GM12874 (cell line): ENCODE measurements at regions not wholly inside any gene's neighbourhood (a gene's known extent, or its start where the extent isn't known, plus 50 kb on each side); places are given as distances from the start of the nearest gene placed in this dataset.

Experiments used
- TF ChIP-seq, protein P1 (sequence below): IDR thresholded peaks from 2 replicates; pipeline ENCODE4 v1.5.1; 2011; ENCODE audit warnings: low read depth, mild to moderate bottlenecking, control low read depth, low read length, moderate library complexity; ENCODE audit not compliant: insufficient read depth

DNA sequence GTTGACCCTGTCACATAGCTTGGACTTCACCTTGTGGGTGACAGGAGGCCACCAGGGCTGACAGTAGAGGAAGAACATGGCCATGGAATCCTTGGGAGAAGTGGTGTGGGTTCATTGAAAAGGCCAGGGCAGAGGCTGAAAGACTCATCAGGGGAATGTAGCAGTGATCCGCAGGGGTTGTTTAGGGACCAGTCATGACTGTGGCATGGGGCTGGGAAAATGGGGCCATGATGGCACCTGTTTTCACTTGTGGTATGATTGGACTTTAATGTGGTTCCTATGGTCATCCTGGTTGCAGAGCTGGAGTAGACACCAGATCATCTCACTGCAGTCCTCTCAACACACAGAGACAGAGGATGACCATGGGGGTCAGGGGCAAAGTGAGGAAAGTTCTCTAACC lies 66.7 kb upstream of the MYEOV start:
- TF ChIP-seq, protein P1, sequence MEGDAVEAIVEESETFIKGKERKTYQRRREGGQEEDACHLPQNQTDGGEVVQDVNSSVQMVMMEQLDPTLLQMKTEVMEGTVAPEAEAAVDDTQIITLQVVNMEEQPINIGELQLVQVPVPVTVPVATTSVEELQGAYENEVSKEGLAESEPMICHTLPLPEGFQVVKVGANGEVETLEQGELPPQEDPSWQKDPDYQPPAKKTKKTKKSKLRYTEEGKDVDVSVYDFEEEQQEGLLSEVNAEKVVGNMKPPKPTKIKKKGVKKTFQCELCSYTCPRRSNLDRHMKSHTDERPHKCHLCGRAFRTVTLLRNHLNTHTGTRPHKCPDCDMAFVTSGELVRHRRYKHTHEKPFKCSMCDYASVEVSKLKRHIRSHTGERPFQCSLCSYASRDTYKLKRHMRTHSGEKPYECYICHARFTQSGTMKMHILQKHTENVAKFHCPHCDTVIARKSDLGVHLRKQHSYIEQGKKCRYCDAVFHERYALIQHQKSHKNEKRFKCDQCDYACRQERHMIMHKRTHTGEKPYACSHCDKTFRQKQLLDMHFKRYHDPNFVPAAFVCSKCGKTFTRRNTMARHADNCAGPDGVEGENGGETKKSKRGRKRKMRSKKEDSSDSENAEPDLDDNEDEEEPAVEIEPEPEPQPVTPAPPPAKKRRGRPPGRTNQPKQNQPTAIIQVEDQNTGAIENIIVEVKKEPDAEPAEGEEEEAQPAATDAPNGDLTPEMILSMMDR, result no peak

DNA sequence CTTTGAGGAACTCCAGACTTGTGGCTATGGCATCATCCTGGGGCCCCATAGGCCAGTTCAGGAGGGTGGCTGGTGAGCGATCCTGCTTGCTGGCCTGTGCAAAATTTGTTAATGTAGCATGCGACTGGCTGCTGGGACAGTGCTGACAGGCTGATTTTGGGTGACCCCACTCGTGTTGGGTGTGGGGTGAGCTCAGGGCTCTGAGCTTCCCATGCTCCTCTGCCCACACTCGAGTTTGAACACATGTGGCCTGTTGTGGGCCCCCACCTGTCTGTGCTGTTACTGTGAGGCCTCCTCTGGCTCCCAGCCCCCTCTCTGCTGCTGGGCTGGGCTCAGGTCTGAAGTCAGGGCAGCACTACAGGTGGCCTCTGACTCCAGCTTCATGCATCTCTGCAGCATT lies 64.4 kb upstream of the MYEOV start:
- TF ChIP-seq, protein P1, result no peak

DNA sequence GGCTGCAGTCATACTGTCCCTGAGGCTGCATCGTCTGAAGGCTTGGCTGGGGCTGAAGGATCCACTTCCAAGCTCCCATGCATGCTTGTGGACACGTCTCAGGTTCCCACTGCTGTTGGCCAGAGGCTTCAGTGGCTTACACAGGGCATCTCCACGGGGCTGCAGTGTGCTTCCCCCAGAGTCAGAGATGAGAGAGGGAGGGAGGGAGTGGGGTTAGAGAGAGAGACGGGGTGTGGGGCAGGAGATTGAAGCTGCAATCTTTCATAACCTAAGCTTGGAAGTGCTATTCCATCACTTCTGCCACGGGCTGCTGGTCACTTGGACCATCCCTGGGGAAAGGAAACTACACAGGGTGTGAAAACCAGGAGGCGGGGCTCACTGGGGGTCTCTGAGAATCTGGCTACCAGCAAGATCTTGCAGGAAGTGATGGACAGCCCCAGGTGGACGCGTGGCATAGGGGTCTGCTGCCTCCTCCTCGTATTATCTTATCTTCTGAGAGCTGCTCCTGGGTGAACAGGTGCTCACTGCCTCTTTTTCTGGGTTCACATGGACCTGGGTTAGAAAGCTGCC lies 63.0 kb upstream of the MYEOV start:
- TF ChIP-seq, protein P1, result no peak

DNA sequence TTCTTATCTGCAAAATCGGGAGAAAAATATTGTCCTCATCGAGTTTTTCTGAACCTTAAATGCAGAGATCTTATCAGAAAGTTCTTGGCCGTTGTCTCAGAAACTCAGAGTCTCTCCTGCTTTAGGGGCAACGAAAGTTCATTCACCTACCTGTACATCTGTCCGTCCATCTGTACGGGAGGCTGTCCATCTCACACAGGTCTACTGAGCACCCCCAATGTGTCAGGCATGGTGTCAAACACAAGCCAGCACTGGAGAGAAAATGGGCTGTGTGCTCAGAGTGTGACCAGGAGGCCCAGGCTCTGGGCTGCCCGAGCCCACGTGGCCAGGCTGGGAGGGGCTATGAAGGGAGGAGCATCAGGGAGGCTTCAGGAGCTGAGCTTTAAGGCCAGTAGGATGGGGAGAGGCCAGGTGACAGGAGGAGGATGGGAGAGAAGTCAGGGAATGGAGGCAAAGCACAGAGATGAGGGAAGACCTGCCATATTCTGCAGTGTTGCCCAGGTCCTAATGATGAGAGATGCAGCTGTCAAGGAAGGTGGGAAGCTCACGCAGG lies 62.4 kb upstream of the MYEOV start:
- TF ChIP-seq, protein P1, result no peak

DNA sequence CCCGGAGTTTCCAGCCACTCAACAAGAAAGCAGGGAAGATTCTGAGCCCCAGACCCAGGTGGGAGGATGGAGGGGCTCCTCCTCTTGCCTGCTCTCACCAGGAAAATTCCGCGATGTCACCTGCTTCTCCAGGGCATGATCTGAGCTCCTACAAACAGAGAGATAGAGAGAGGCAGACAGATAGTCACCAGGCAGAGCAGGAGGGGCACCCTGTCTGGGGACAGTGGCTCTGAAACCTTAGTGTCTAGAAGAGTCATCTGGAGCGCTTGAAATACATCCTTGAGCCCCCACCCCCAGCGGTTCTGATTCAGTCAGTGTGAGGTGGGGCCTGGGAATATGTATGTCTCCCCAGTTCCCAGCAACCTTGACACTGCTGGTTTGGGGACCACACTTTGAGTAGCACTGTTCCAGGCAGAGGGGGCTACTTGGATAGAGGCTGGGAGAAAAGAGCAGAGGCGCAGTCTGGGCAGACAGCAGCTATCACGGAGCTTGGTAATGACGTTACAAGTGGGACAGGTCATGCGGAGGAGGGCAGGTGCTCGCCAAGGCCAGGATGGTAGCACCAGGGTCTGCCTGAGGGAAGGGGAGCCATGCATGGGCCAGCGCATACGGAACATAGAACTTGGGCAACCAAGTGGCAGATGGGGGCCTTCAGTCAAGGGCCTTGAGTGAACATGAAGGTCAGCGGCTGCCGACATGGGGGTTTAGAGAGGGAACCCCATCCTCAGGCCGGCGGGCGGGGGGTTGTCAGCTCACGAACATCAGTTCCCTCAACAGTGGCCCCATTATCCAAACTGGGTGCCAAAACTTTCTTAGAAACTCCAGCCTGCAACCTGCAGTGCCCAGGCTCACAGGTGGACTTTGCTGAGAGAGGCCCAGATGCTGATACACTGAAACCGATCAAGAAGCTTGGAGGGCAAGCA lies 60.9 kb upstream of the MYEOV start:
- TF ChIP-seq, protein P1, result no peak

DNA sequence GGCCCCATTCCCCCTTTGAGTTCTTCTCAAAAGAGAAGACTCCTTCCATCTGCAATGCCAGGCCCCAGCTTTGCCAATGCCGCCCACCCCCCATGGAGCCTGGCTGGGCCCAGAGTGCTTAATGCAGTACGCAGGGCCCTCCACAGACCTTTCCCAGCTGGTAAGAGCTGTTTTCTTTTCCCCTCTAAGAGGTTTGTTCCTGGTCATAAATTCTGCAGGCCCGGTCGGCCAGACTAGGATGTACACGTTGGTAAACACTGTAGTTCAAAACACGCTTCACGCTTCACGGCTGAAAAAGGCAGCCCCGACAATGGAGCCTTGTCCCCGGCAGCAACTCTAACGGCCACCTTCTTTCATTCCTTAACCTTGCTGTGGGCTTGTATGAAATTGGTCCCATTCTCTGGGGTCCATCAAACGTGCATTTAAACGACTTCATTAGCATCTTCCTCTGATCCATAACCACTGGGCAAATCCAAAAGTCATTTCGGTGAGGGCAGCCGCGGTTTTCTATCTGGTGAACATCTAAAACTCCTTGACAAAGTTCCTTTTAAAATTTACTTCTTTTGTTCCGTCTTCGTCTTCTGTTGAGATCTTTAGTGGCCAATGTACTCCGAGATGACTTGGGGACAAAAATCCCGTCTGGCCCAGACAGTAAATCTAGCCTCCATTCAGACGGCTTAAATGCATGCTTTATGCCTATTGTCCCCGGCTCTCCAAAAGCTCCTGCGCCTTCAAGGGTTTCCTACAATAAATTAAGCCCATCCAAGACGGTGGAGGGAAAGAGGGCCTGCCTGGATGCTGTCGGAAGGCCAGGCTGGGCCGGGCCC lies 60.0 kb upstream of the MYEOV start:
- TF ChIP-seq, protein P1, result no peak
